K562 (cell line): ENCODE measurements at regions not wholly inside any gene's neighbourhood (a gene's known extent, or its start where the extent isn't known, plus 50 kb on each side); places are given as distances from the start of the nearest gene placed in this dataset.

Source experiments
- CTBP1 ChIP-seq: fragments of 450-650 bp; IDR thresholded peaks from 2 replicates; pipeline ENCODE4 v1.6.1; 2016; ENCODE audit warnings: borderline replicate concordance
- POLR2A ChIP-seq: fragments of 450-650 bp; conservative IDR thresholded peaks from 2 replicates; pipeline ENCODE4 v1.6.1; 2016
- ZNF274 ChIP-seq: IDR thresholded peaks from 2 replicates; pipeline ENCODE4 v1.6.1; 2011; ENCODE audit warnings: low read depth, mild to moderate bottlenecking, low read length, moderate library complexity, borderline replicate concordance
- TF ChIP-seq, protein P1 (sequence below): IDR thresholded peaks from 3 replicates; pipeline ENCODE4 v1.6.1; 2011; ENCODE audit warnings: borderline replicate concordance, mild to moderate bottlenecking; ENCODE audit not compliant: insufficient read length, insufficient read depth

- no peak for TF ChIP-seq ZNF274
- TF ChIP-seq POLR2A: no peak
- TF ChIP-seq, protein P1, sequence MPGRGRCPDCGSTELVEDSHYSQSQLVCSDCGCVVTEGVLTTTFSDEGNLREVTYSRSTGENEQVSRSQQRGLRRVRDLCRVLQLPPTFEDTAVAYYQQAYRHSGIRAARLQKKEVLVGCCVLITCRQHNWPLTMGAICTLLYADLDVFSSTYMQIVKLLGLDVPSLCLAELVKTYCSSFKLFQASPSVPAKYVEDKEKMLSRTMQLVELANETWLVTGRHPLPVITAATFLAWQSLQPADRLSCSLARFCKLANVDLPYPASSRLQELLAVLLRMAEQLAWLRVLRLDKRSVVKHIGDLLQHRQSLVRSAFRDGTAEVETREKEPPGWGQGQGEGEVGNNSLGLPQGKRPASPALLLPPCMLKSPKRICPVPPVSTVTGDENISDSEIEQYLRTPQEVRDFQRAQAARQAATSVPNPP: no peak
- no peak for TF ChIP-seq CTBP1
Observed at GRCh38 chr13:61500176-61500575, 84.5 kb upstream of the PCDH20 start.
